GM12891 (cell line): ENCODE measurements at regions not wholly inside any gene's neighbourhood (a gene's known extent, or its start where the extent isn't known, plus 50 kb on each side); places are given as distances from the start of the nearest gene placed in this dataset.
A peak's percentile ranks its signal among the peaks of the same experiment; 100 is the strongest.

ENCODE experiments used
- DNase-seq: peaks from one replicate; pipeline ENCODE4 v3.0.0; 2011; ENCODE audit warnings: low spot score; ENCODE audit not compliant: insufficient read length
- FAIRE-seq: peaks from 2 replicates; lab custom pipeline; 2011; peaks lifted over from hg19 to GRCh38; lab: Jason Lieb, UNC
- PAX5 ChIP-seq: IDR thresholded peaks from 2 replicates; pipeline ENCODE4 v1.6.1; 2011; ENCODE audit warnings: low read length, moderate library complexity, mild to moderate bottlenecking; ENCODE audit not compliant: insufficient read depth, severe bottlenecking
- POLR2A ChIP-seq: IDR thresholded peaks from 2 replicates; pipeline ENCODE4 v1.6.1; 2011; ENCODE audit warnings: low read depth, low read length, control low read depth
- POLR2AphosphoS5 ChIP-seq: IDR thresholded peaks from 2 replicates; pipeline ENCODE4 v1.6.1; 2011; ENCODE audit warnings: low read depth, low read length, control low read depth
- POU2F2 ChIP-seq: IDR thresholded peaks from 2 replicates; pipeline ENCODE4 v1.6.1; 2011; ENCODE audit warnings: low read depth, mild to moderate bottlenecking, control low read depth, low read length, moderate library complexity
- SPI1 ChIP-seq: IDR thresholded peaks from 2 replicates; pipeline ENCODE4 v1.6.1; 2011; ENCODE audit warnings: low read depth, low read length, control low read depth
- TAF1 ChIP-seq: IDR thresholded peaks from 2 replicates; pipeline ENCODE4 v1.6.1; 2011; ENCODE audit warnings: low read depth, low read length, control low read depth

DNA sequence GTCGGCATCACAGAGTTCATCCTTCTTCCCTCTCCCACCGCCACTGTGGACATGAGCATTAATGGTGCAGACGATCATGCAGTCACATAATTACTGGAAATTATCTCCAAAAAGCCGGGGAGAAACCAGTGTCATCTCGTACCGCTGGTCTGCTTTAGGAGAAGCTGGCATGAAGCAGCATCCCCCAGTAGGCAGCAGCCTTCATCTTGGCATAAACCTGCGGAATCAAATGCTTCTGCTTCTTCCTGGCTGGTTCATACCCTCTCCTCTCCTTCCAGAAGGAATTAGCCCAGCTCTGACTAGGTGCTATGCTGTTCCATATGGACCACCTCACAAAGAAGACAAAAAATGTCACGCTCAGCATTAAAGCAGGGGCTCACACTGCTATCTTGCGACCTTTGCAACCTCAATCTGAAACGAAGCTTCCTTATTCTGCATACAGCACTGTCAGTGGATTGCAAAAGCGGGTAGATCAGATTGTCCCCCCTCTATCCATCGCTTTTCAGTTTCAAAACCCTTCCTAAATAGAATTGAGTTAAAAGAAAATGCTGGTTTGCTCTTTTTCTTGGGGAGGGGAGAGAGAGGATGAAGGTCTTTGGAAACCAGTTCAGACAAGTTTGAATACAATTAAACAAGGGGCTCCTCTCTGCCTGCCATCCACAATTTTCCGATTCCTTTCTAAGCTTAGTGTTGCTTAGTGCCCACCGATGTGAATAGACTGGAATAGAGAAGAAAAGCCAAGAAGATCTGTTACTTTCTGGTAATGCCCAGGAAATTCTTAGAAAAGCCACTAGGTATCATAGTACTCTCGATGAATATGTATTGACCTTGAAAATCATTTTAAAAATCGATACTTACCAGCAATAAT lies 212.1 kb upstream of the ZNF521 start:
- no peak for DNase-seq
- TF ChIP-seq POLR2A (no peak), PAX5 (no peak), POU2F2 (no peak), POLR2AphosphoS5 (no peak), TAF1 (no peak), SPI1 (no peak)
- no peak for FAIRE-seq

DNA sequence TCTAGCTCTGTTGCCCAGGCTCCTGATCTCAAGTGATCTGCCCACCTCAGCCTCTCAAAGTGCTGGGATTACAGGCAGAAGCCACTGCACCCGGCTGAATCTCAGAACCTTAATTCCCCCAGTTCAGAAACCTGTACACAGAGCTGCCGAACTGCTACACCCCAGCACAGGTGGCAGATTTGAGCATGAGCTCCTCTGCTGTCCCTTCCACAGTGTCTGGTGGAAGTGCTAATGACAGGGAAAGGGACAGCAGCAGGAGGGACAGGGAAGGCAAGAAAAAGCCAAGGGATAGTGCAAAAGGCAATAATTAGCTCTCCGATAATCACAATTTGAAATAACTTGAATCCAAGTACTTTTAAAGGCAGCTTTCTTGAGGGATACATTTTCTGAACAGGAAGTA lies 211.4 kb upstream of the ZNF521 start:
- no peak for TF ChIP-seq PAX5
- no peak for TF ChIP-seq POU2F2
- TF ChIP-seq TAF1 = no peak
- TF ChIP-seq SPI1 = no peak
- no peak for TF ChIP-seq POLR2AphosphoS5
- no peak for TF ChIP-seq POLR2A
- no peak for FAIRE-seq

DNA sequence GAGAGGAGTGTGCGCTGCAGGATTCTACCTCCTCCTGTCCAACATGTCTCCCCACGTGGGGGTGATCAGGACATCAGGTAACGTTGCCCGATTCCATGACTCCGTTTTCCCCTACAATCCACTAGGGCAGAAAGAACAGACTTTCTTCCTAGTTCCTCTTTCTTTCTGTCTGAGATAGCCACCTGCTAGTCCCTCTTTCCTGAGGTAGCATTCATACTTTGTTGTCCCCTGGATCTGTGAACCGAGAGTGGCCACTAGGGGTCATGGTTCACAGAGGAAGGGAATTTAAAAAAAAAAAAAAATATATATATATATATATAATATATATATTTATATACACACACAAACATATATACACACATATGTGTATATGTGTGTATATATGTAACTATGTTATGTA lies 210.0 kb upstream of the ZNF521 start:
- DNase-seq (peak; percentile 2), FAIRE-seq (no peak)
- TF ChIP-seq SPI1 = peak; percentile 41; the same call in 1 of the 2 replicates
- TF ChIP-seq POU2F2 = no peak
- no peak for TF ChIP-seq POLR2AphosphoS5

More for the DNA sequence above, 211.4 kb upstream of the ZNF521 start:
- no peak for DNase-seq

- no peak for FAIRE-seq
- no peak for TF ChIP-seq POLR2AphosphoS5
- no peak for TF ChIP-seq POU2F2
- no peak for TF ChIP-seq TAF1
- TF ChIP-seq PAX5 = no peak
- TF ChIP-seq SPI1 = no peak
- no peak for TF ChIP-seq POLR2A
- DNase-seq = no peak
Observed at GRCh38 chr18:25560369-25560768, 208.4 kb upstream of the ZNF521 start.

- no peak for FAIRE-seq
- DNase-seq = no peak
- TF ChIP-seq POLR2AphosphoS5 = no peak
- no peak for TF ChIP-seq TAF1
- no peak for TF ChIP-seq PAX5
- TF ChIP-seq SPI1 = no peak
- no peak for TF ChIP-seq POLR2A
- no peak for TF ChIP-seq POU2F2
Observed at GRCh38 chr18:25557011-25557410, 205.0 kb upstream of the ZNF521 start.

- FAIRE-seq = no peak
- no peak for TF ChIP-seq POLR2AphosphoS5
- no peak for TF ChIP-seq PAX5
- TF ChIP-seq POLR2A = no peak
- TF ChIP-seq SPI1 = no peak
- TF ChIP-seq TAF1 = no peak
- no peak for TF ChIP-seq POU2F2
- no peak for DNase-seq
Observed at GRCh38 chr18:25553631-25554263, 201.8 kb upstream of the ZNF521 start.

DNA sequence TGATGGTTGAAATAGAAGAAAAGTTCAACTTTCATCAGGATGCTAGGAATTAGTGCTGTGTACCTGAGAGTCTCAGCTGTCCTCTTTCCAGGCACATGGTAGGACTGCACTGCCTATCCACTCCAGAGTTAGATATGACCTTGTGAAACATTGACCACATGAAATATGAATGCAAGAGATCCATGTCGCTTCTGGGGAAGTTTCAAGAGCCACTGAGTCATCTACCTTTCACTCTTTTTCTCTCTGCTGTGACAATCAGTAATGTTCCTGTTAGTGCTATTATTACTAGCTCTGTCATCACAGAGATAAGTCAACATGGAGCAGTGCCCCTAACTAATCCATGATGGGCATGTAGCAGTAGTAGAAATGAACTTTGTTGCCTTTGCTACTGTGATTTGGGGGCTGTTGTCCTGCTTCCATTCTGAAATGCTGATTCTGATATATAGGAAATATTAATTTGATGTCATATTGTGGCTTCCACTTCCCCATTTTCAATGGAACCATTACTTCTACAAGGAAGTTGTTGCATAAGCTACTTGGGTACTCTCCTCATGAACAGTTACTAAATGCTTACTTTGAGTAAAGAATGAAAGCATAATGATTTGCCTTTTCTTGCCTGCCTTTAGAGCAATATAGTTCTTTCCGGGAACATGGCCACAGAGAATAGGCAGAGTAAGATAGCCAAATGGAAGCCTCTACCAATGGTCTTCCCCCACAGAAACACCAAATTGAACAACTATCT lies 192.8 kb upstream of the ZNF521 start:
- FAIRE-seq (no peak), DNase-seq (no peak)
- TF ChIP-seq POU2F2 (no peak), POLR2A (no peak), POLR2AphosphoS5 (no peak), SPI1 (peak; percentile 65), PAX5 (no peak)

GRCh38 chr18:25538175-25538922 lies 186.4 kb upstream of the ZNF521 start:
- no peak for DNase-seq
- TF ChIP-seq POLR2A (no peak), SPI1 (no peak), PAX5 (no peak), POU2F2 (no peak), TAF1 (no peak)

More at GRCh38 chr18:25538175-25538922, 186.4 kb upstream of the ZNF521 start:
- FAIRE-seq = no peak
